Neural progenitor cell (in vitro differentiated cells): ENCODE measurements at regions not wholly inside any gene's neighbourhood (a gene's known extent, or its start where the extent isn't known, plus 50 kb on each side); places are given as distances from the start of the nearest gene placed in this dataset.

ENCODE experiments used
- DNase-seq: peaks from one replicate; pipeline ENCODE4 v3.0.0-alpha.2; 2016; ENCODE audit warnings: low spot score
- H2AFZ ChIP-seq: fragments of 200-600 bp; sonication (generic); replicated peaks from 2 replicates; pipeline ENCODE4 v1.6.1; 2016; ENCODE audit warnings: antibody characterized with exemption
- H3F3A ChIP-seq: fragments of 200-600 bp; sonication (generic); 2 replicates; pipeline ENCODE4 v1.6.1; 2016; ENCODE audit warnings: antibody characterized with exemption, low read depth
- H3K27ac ChIP-seq: fragments of 200-600 bp; sonication (generic); 2 replicates; pipeline ENCODE4 v1.5.1; 2016; ENCODE audit warnings: mild to moderate bottlenecking
- H3K27me3 ChIP-seq: fragments of 200-600 bp; sonication (generic); 2 replicates; pipeline ENCODE4 v1.6.1; 2016; ENCODE audit warnings: mild to moderate bottlenecking, moderate library complexity
- H3K36me3 ChIP-seq: fragments of 200-600 bp; sonication (generic); 2 replicates; pipeline ENCODE4 v1.5.1; 2016
- H3K4me1 ChIP-seq: fragments of 200-600 bp; sonication (generic); 2 replicates; pipeline ENCODE4 v1.6.1; 2016; ENCODE audit warnings: mixed run types
- H3K4me2 ChIP-seq: fragments of 200-600 bp; sonication (generic); 2 replicates; pipeline ENCODE4 v1.6.1; 2016
- H3K4me3 ChIP-seq: fragments of 200-600 bp; sonication (generic); 2 replicates; pipeline ENCODE4 v1.5.1; 2016
- H3K79me2 ChIP-seq: fragments of 200-600 bp; sonication (generic); 2 replicates; pipeline ENCODE4 v1.6.1; 2016; ENCODE audit warnings: low read depth
- H3K9ac ChIP-seq: fragments of 200-600 bp; sonication (generic); 2 replicates; pipeline ENCODE4 v1.6.1; 2016
- H3K9me3 ChIP-seq: fragments of 200-600 bp; sonication (generic); 2 replicates; pipeline ENCODE4 v1.5.1; 2016; ENCODE audit warnings: low read depth
- H4K20me1 ChIP-seq: fragments of 200-600 bp; sonication (generic); 2 replicates; pipeline ENCODE4 v1.6.1; 2016; ENCODE audit warnings: low read depth
- H3K27ac Mint-ChIP-seq: 3 replicates; pipeline ENCODE4 v1.8.0; 2021; ENCODE audit warnings: mixed read lengths
- H3K27me3 Mint-ChIP-seq: 2 replicates; pipeline ENCODE4 v1.8.0; 2022; ENCODE audit warnings: low read depth, mild to moderate bottlenecking, inconsistent platforms, moderate library complexity, mixed read lengths; ENCODE audit not compliant: insufficient read depth
- H3K36me3 Mint-ChIP-seq: 3 replicates; pipeline ENCODE4 v1.8.0; 2021; ENCODE audit warnings: mixed read lengths
- H3K4me1 Mint-ChIP-seq: 3 replicates; pipeline ENCODE4 v1.8.0; 2021; ENCODE audit warnings: mixed read lengths
- H3K4me3 Mint-ChIP-seq: 3 replicates; pipeline ENCODE4 v1.8.0; 2021; ENCODE audit warnings: mild to moderate bottlenecking, moderate library complexity, mixed read lengths
- H3K9me3 Mint-ChIP-seq: 3 replicates; pipeline ENCODE4 v1.8.0; 2020; ENCODE audit warnings: mixed read lengths
- CTCF ChIP-seq: fragments of 200-600 bp; sonication (generic); IDR thresholded peaks from 2 replicates; pipeline ENCODE4 v1.5.1; 2017; ENCODE audit warnings: antibody characterized with exemption, mild to moderate bottlenecking
- EZH2 ChIP-seq: fragments of 200-600 bp; sonication (generic); IDR thresholded peaks from 2 replicates; pipeline ENCODE4 v1.6.1; 2017; ENCODE audit warnings: antibody characterized with exemption, mild to moderate bottlenecking, moderate library complexity
- EZH2phosphoT487 ChIP-seq: fragments of 200-600 bp; sonication (generic); IDR thresholded peaks from 2 replicates; pipeline ENCODE4 v1.6.1; 2017; ENCODE audit warnings: antibody characterized with exemption

- no peak for TF ChIP-seq EZH2
- no peak for TF ChIP-seq CTCF
- DNase-seq: no peak
- Histone ChIP-seq H3K27me3 (peaks cover 100% of the 10 kb centered on the region), H3K9ac (no peak overlapping the region), H4K20me1 (peaks cover 47% of the 10 kb centered on the region), H2AFZ (no peak overlapping the region), H3K4me1 (no peaks in the 10 kb centered on the region), H3K79me2 (no peaks in the 10 kb centered on the region), H3K9me3 (no peaks in the 10 kb centered on the region), H3K4me2 (no peak overlapping the region), H3K4me3 (no peak overlapping the region), H3K36me3 (no peaks in the 10 kb centered on the region), H3F3A (no peaks in the 10 kb centered on the region), H3K27ac (no peak overlapping the region)
- Mint-ChIP-seq H3K27me3 (peaks cover 71% of the 10 kb centered on the region), H3K9me3 (no peaks in the 10 kb centered on the region), H3K4me1 (peaks cover 6% of the 10 kb centered on the region), H3K4me3 (no peak overlapping the region), H3K36me3 (no peaks in the 10 kb centered on the region), H3K27ac (no peak overlapping the region)
Measured at GRCh38 chr15:89421219-89421618, 75.2 kb downstream of the RHCG start.

- H3K27ac ChIP-seq: no peak overlapping the region
- TF ChIP-seq EZH2 (peak; percentile 39), CTCF (no peak), EZH2phosphoT487 (peak; percentile 26)
- H2AFZ ChIP-seq: no peak overlapping the region
- no peak overlapping the region for H3K9ac ChIP-seq
- Mint-ChIP-seq H3K4me1 (peaks cover 11% of the 10 kb centered on the region), H3K4me3 (no peak overlapping the region), H3K27me3 (peaks cover 79% of the 10 kb centered on the region), H3K36me3 (no peaks in the 10 kb centered on the region), H3K27ac (no peak overlapping the region), H3K9me3 (peaks cover 4% of the 10 kb centered on the region)
- peaks cover 100% of the 10 kb centered on the region for H3K27me3 ChIP-seq
- H3F3A ChIP-seq: peaks cover 1% of the 10 kb centered on the region
- no peak overlapping the region for H3K4me2 ChIP-seq
- H3K36me3 ChIP-seq: no peaks in the 10 kb centered on the region
- peaks cover 59% of the 10 kb centered on the region for H4K20me1 ChIP-seq
- peak; percentile 92 for DNase-seq
- no peaks in the 10 kb centered on the region for H3K9me3 ChIP-seq
- peaks cover under 1% of the 10 kb centered on the region for H3K4me1 ChIP-seq
- no peak overlapping the region for H3K4me3 ChIP-seq
- H3K79me2 ChIP-seq: no peaks in the 10 kb centered on the region
Measured at GRCh38 chr15:89419370-89419984, 76.9 kb downstream of the RHCG start.

GRCh38 chr15:89417206-89417725 is 79.1 kb downstream of the RHCG start:
- TF ChIP-seq EZH2phosphoT487 (no peak), EZH2 (no peak), CTCF (no peak)
- Histone ChIP-seq H3K4me3 (no peak overlapping the region), H3K27ac (no peak overlapping the region), H3F3A (peaks cover 23% of the 10 kb centered on the region), H3K27me3 (peaks cover 100% of the 10 kb centered on the region), H3K4me1 (peaks cover 22% of the 10 kb centered on the region), H4K20me1 (peaks cover 71% of the 10 kb centered on the region), H3K9me3 (no peaks in the 10 kb centered on the region), H3K9ac (no peak overlapping the region), H3K4me2 (no peak overlapping the region), H2AFZ (no peak overlapping the region), H3K36me3 (no peaks in the 10 kb centered on the region), H3K79me2 (no peaks in the 10 kb centered on the region)
- no peak overlapping the region for H3K27ac Mint-ChIP-seq
- DNase-seq: no peak
- peaks cover 91% of the 10 kb centered on the region for H3K27me3 Mint-ChIP-seq
- H3K9me3 Mint-ChIP-seq: peaks cover 4% of the 10 kb centered on the region
- peaks cover 22% of the 10 kb centered on the region for H3K4me1 Mint-ChIP-seq
- no peaks in the 10 kb centered on the region for H3K36me3 Mint-ChIP-seq
- peak overlapping the region; percentile 16 for H3K4me3 Mint-ChIP-seq
